Sigmoid colon (tissue), 6 donors: ENCODE measurements at regions not wholly inside any gene's neighbourhood (a gene's known extent, or its start where the extent isn't known, plus 50 kb on each side); places are given as distances from the start of the nearest gene placed in this dataset.
"Not testable (repeated sequence)": the region's sequence is repeated elsewhere in the genome, so short reads cannot be mapped to it uniquely, and the experiment has no call there.

ENCODE experiments used
- DNase-seq: peaks from one replicate; pipeline ENCODE4 v3.0.0-alpha.2; 2019
- H3K27ac ChIP-seq, 4 donors: fragments of 200-600 bp; sonication (generic); one replicate each; pipeline ENCODE4 v1.5.1; 2016 to 2019; ENCODE audit warnings: mild to moderate bottlenecking in 1 of 4
- H3K27me3 ChIP-seq, 3 donors: fragments of 200-600 bp; sonication (generic); one replicate each; pipeline ENCODE4 v1.5.1; 2019; ENCODE audit warnings: mild to moderate bottlenecking in 1 of 3
- H3K36me3 ChIP-seq, 4 donors: fragments of 200-600 bp; sonication (generic); one replicate each; pipeline ENCODE4 v1.5.1; 2016 to 2019
- H3K4me1 ChIP-seq, 4 donors: fragments of 200-600 bp; sonication (generic); one replicate each; pipeline ENCODE4 v1.5.1; 2017 to 2019
- H3K4me3 ChIP-seq, 4 donors: fragments of 200-600 bp; sonication (generic); one replicate each; pipeline ENCODE4 v1.5.1; 2017 to 2019; ENCODE audit warnings: mild to moderate bottlenecking in 2 of 4, moderate library complexity in 1 of 4
- H3K9me3 ChIP-seq, 4 donors: fragments of 200-600 bp in 3 of 4; sonication (generic) in 3 of 4; one replicate each; pipeline versions ENCODE4 v1.5.1 to v1.6.1; 2013 to 2019
- CTCF ChIP-seq, 4 experiments: fragments of 450-650 bp in 3 of 4; fragments of 200-600 bp in 1 of 4; IDR thresholded peaks; one replicate each; pipeline ENCODE4 v1.5.1; 2016 to 2019; ENCODE audit warnings: antibody characterized with exemption in 4 of 4, mild to moderate bottlenecking in 3 of 4, moderate library complexity in 2 of 4
- EP300 ChIP-seq, 4 donors: sonication (generic); formaldehyde crosslinking; IDR thresholded peaks; one replicate each; pipeline ENCODE4 v1.6.1; 2017; ENCODE audit warnings: antibody characterized with exemption in 4 of 4
- POLR2A ChIP-seq, 2 donors: fragments of 450-650 bp; IDR thresholded peaks; one replicate each; pipeline ENCODE4 v1.6.1; 2016; ENCODE audit warnings: antibody characterized with exemption in 2 of 2, mild to moderate bottlenecking in 2 of 2, moderate library complexity in 2 of 2
- POLR2AphosphoS5 ChIP-seq, 4 donors: sonication (generic); formaldehyde crosslinking; IDR thresholded peaks; one replicate each; pipeline ENCODE4 v1.6.1; 2017; ENCODE audit warnings: antibody characterized with exemption in 4 of 4
- WGBS, 2 donors: extraction: QIAGEN DNeasy Blood & Tissue Kit; methylation state at CpG; one replicate each; pipeline ENCODE4 v1.1.7; 2013; 5-methylcytosine and 5-hydroxymethylcytosine counted together
- intact Hi-C: fragments of 100-400 bp; cut with DNase I; formaldehyde crosslinking; loops from one replicate; pipeline ENCODE4 v1.15.1; 2023
- donor health status: healthy with polysubstance abuse.
- donor health status: healthy.

- DNase-seq = peak; percentile 84
- intact Hi-C loops = no loop called here
- no peaks in the 10 kb centered on the region for H3K36me3 ChIP-seq
- H3K27ac ChIP-seq = peak overlapping the region in 2 of 4 donors; percentile 2 to 17
- no peak overlapping the region for H3K4me3 ChIP-seq
- no peaks in the 10 kb centered on the region for H3K9me3 ChIP-seq
- H3K4me1 ChIP-seq = peaks cover 0 to 11% (median 3%) of the 10 kb centered on the region in 4 donors
- 57 to 76% methylated on average over 6 of the region's 6 CpGs for WGBS, 2 donors
- no peaks in the 10 kb centered on the region for H3K27me3 ChIP-seq
- TF ChIP-seq POLR2A (IDR thresholded peaks at IDR 0.05) = no peak
- peak in 3 of 4 donors; percentile 7 to 44 (median 15) for TF ChIP-seq POLR2AphosphoS5 (IDR thresholded peaks at IDR 0.05)
These were observed 96.3 kb downstream of the RFPL4B start for GRCh38 chr6:112443179-112444065.

- WGBS, 2 donors = 76 to 88% methylated on average over 3 of the region's 3 CpGs
- not testable (repeated sequence) for H3K9me3 ChIP-seq, H3K27me3 ChIP-seq
These were observed 101.7 kb downstream of the RFPL4B start for GRCh38 chr6:112448786-112449185.

GRCh38 chr6:112450663-112451062 lies 103.5 kb downstream of the RFPL4B start:
- no peak for DNase-seq
- Histone ChIP-seq H3K36me3 (no peaks in the 10 kb centered on the region), H3K9me3 (peaks cover 0 to 4% (median 1%) of the 10 kb centered on the region in 4 donors), H3K4me3 (no peak overlapping the region), H3K27me3 (no peaks in the 10 kb centered on the region), H3K27ac (no peak overlapping the region), H3K4me1 (no peaks in the 10 kb centered on the region)
- intact Hi-C loops = no loop called here
- TF ChIP-seq CTCF (IDR thresholded peaks at IDR 0.05) = no peak
- no peak for TF ChIP-seq POLR2A (IDR thresholded peaks at IDR 0.05)
- no peak for TF ChIP-seq POLR2AphosphoS5 (IDR thresholded peaks at IDR 0.05)
- TF ChIP-seq EP300 (IDR thresholded peaks at IDR 0.05) = no peak

More at GRCh38 chr6:112448786-112449185, 101.7 kb downstream of the RFPL4B start:
- intact Hi-C loops, H3K36me3 ChIP-seq, DNase-seq, H3K27ac ChIP-seq, H3K4me1 ChIP-seq, H3K4me3 ChIP-seq: not testable (repeated sequence)

- intact Hi-C loops = no loop called here
- DNase-seq = no peak
- TF ChIP-seq POLR2AphosphoS5 (IDR thresholded peaks at IDR 0.05) (no peak), POLR2A (IDR thresholded peaks at IDR 0.05) (no peak), CTCF (IDR thresholded peaks at IDR 0.05) (no peak), EP300 (IDR thresholded peaks at IDR 0.05) (no peak)
- Histone ChIP-seq H3K4me3 (no peak overlapping the region), H3K27ac (no peak overlapping the region), H3K9me3 (no peaks in the 10 kb centered on the region), H3K36me3 (no peaks in the 10 kb centered on the region), H3K4me1 (no peaks in the 10 kb centered on the region), H3K27me3 (no peaks in the 10 kb centered on the region)
- WGBS, 2 donors = 53 to 85% methylated on average over 1 of the region's 1 CpG
These were observed 110.8 kb downstream of the RFPL4B start for GRCh38 chr6:112457886-112458285.

GRCh38 chr6:112459758-112460304 lies 112.7 kb downstream of the RFPL4B start:
- 40 to 54% methylated on average over 2 of the region's 2 CpGs for WGBS, 2 donors
- no peaks in the 10 kb centered on the region for H3K36me3 ChIP-seq
- no peak overlapping the region for H3K4me3 ChIP-seq
- no peak overlapping the region for H3K27ac ChIP-seq
- no peaks in the 10 kb centered on the region for H3K9me3 ChIP-seq
- DNase-seq = no peak
- TF ChIP-seq EP300 (IDR thresholded peaks at IDR 0.05) = no peak
- TF ChIP-seq CTCF (IDR thresholded peaks at IDR 0.05) = no peak
- no peak for TF ChIP-seq POLR2AphosphoS5 (IDR thresholded peaks at IDR 0.05)
- no peak for TF ChIP-seq POLR2A (IDR thresholded peaks at IDR 0.05)
- H3K4me1 ChIP-seq = no peaks in the 10 kb centered on the region
- H3K27me3 ChIP-seq = no peaks in the 10 kb centered on the region
- intact Hi-C loops = no loop called here
